ENCODE measurements at regions not wholly inside any gene's neighbourhood (a gene's known extent, or its start where the extent isn't known, plus 50 kb on each side); places are given as distances from the start of the nearest gene placed in this dataset.

DNA sequence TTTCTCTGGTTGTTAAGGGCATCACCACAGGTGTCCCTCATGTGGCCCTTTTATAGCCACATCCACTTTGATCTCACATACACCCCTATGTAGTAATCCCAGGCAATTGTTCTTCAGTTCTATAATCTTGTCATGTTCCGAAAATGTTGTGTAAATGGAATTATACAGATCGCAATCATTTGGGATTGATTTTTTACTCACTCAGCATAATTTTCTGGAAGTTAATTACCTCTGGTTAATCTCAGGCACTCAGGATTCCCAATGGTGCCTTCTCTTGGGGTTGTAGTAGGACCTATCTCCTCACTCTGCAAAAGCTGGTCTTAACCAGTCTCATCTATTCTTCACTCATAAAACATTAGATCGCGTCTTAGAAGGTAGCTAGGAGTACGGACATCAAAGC lies 1549.6 kb upstream of the DDX18 start:
- DNase-seq (ENCODE audit: low read depth, low spot score) (no peak), FAIRE-seq (no peak), ATAC-seq (no peak)
- Histone ChIP-seq H3K9ac (ENCODE audit: control insufficient read depth, insufficient read depth, low read length) (no peak overlapping the region), H3K36me3 (ENCODE audit: control insufficient read depth in 2 of 2, insufficient read depth in 2 of 2, low read length in 1 of 2) (no peaks in the 10 kb centered on the region), H3K4me2 (ENCODE audit: control insufficient read depth, insufficient read depth) (no peak overlapping the region), H2AFZ (ENCODE audit: control insufficient read depth, low read depth, low read length) (no peak overlapping the region), H4K20me1 (ENCODE audit: control insufficient read depth, insufficient read depth) (no peaks in the 10 kb centered on the region), H3K4me1 (ENCODE audit: control insufficient read depth, insufficient read depth, low read length) (no peaks in the 10 kb centered on the region), H3K4me3 (no peak overlapping the region), H3K27me3 (replicated peaks in 1 of 2; ENCODE audit: control insufficient read depth in 2 of 2, insufficient read depth in 2 of 2, low read length in 1 of 2) (no peaks in the 10 kb centered on the region), H3K27ac (ENCODE audit: control insufficient read depth, insufficient read depth) (no peak overlapping the region), H3K9me3 (replicated peaks; ENCODE audit: control insufficient read depth, insufficient read depth, low read length) (no peaks in the 10 kb centered on the region), H3K79me2 (ENCODE audit: control insufficient read depth, insufficient read depth, low read length) (no peaks in the 10 kb centered on the region)
- TF ChIP-seq FOXM1 (IDR thresholded peaks at IDR 0.05; ENCODE audit: low read depth, low read length) = no peak
- no peak for TF ChIP-seq SMC3 (IDR thresholded peaks at IDR 0.05; ENCODE audit: borderline replicate concordance, low read length)
- no peak for TF ChIP-seq POLR2AphosphoS2 (IDR thresholded peaks at IDR 0.05; ENCODE audit: low read depth, low read length)
- no peak for TF ChIP-seq MTA2 (IDR thresholded peaks at IDR 0.05; ENCODE audit: low read depth)
- ChIA-PET POLR2A (no interaction called here), CTCF (no interaction called here), SMC1A (ENCODE audit: uncharacterized antibody, unreplicated experiment) (no interaction called here), RAD21 (ENCODE audit: unreplicated experiment) (no interaction called here)
- in situ Hi-C loops (cut with MboI) (no loop called here), intact Hi-C loops (cut with micrococcal nuclease; ENCODE audit: unreplicated experiment) (no loop called here)
- BruUV-seq (replicated peaks) = no TSS peak
- 39% methylated on average over 5 of the region's 5 CpGs for WGBS (ENCODE audit: insufficient coverage, insufficient replicate concordance, low lambda C conversion rate, missing lambda C conversion rate)

DNA sequence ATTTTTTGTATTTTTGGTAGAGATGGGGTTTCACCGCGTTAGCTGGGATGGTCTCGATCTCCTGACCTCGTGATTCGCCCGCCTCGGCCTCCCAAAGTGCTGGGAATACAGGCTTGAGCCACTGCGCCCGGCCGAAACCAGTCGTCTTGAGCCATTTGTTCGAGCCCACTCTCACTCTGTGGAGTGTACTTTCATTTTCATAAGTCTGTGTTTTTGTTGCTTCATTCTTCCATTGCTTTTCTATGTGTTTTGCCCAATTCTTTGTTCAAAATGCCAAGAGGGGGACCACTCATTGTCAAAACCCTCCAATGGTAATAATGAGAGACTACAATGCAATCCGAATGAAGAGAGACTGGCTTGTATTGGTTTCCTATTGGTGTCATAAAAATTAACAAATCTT lies 1545.5 kb upstream of the DDX18 start:
- 26% methylated on average over 13 of the region's 13 CpGs for WGBS (ENCODE audit: insufficient coverage, insufficient replicate concordance, low lambda C conversion rate, missing lambda C conversion rate)
- H3K79me2 ChIP-seq (ENCODE audit: control insufficient read depth, insufficient read depth, low read length) = no peaks in the 10 kb centered on the region
- no peaks in the 10 kb centered on the region for H3K27me3 ChIP-seq (replicated peaks in 1 of 2; ENCODE audit: control insufficient read depth in 2 of 2, insufficient read depth in 2 of 2, low read length in 1 of 2)
- ChIA-PET CTCF (no interaction called here), SMC1A (ENCODE audit: uncharacterized antibody, unreplicated experiment) (no interaction called here), POLR2A (no interaction called here), RAD21 (ENCODE audit: unreplicated experiment) (no interaction called here)
- ATAC-seq = no peak
- no peak overlapping the region for H3K4me3 ChIP-seq
- no peak overlapping the region for H3K4me2 ChIP-seq (ENCODE audit: control insufficient read depth, insufficient read depth)
- no TSS peak for BruUV-seq (replicated peaks)
- FAIRE-seq = no peak
- H3K27ac ChIP-seq (ENCODE audit: control insufficient read depth, insufficient read depth) = no peak overlapping the region
- no peaks in the 10 kb centered on the region for H4K20me1 ChIP-seq (ENCODE audit: control insufficient read depth, insufficient read depth)
- intact Hi-C loops (cut with micrococcal nuclease; ENCODE audit: unreplicated experiment) = no loop called here
- no peak for DNase-seq (ENCODE audit: low read depth, low spot score)
- no peak overlapping the region for H2AFZ ChIP-seq (ENCODE audit: control insufficient read depth, low read depth, low read length)
- no peaks in the 10 kb centered on the region for H3K36me3 ChIP-seq (ENCODE audit: control insufficient read depth in 2 of 2, insufficient read depth in 2 of 2, low read length in 1 of 2)
- TF ChIP-seq STAT1 (conservative IDR thresholded peaks at IDR 0.05) = no peak
- TF ChIP-seq KLF5 (IDR thresholded peaks at IDR 0.05; ENCODE audit: partially characterized antibody) = no peak
- TF ChIP-seq, protein P1, sequence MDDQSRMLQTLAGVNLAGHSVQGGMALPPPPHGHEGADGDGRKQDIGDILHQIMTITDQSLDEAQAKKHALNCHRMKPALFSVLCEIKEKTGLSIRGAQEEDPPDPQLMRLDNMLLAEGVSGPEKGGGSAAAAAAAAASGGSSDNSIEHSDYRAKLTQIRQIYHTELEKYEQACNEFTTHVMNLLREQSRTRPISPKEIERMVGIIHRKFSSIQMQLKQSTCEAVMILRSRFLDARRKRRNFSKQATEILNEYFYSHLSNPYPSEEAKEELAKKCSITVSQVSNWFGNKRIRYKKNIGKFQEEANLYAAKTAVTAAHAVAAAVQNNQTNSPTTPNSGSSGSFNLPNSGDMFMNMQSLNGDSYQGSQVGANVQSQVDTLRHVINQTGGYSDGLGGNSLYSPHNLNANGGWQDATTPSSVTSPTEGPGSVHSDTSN (IDR thresholded peaks at IDR 0.05; ENCODE audit: insufficient replicate concordance, low read depth, low read length) = no peak
- TF ChIP-seq SREBF2 (IDR thresholded peaks at IDR 0.05; ENCODE audit: low read length) = no peak
- no peak for TF ChIP-seq SMAD5 (IDR thresholded peaks at IDR 0.05; ENCODE audit: low read depth)
- no peak for TF ChIP-seq RAD21 (IDR thresholded peaks at IDR 0.05; ENCODE audit: insufficient read depth, low read depth, low read length)
- no peak for TF ChIP-seq CBX5 (IDR thresholded peaks at IDR 0.05; ENCODE audit: low read depth)
- TF ChIP-seq NR2F1 (conservative IDR thresholded peaks at IDR 0.05) = no peak
- TF ChIP-seq SPI1 (IDR thresholded peaks at IDR 0.05; ENCODE audit: borderline replicate concordance, insufficient read depth, low read depth, low read length) = no peak
- no peak for TF ChIP-seq ATF7 (IDR thresholded peaks at IDR 0.05; ENCODE audit: low read depth)
- no peak for TF ChIP-seq MTA3 (IDR thresholded peaks at IDR 0.05; ENCODE audit: borderline replicate concordance, low read length)
- TF ChIP-seq, protein P2, sequence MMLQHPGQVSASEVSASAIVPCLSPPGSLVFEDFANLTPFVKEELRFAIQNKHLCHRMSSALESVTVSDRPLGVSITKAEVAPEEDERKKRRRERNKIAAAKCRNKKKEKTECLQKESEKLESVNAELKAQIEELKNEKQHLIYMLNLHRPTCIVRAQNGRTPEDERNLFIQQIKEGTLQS (IDR thresholded peaks at IDR 0.05; ENCODE audit: borderline replicate concordance, extremely low read depth, low read depth, low read length) = no peak
- in situ Hi-C loops (cut with MboI) = no loop called here
- no peaks in the 10 kb centered on the region for H3K9me3 ChIP-seq (replicated peaks; ENCODE audit: control insufficient read depth, insufficient read depth, low read length)
- no peaks in the 10 kb centered on the region for H3K4me1 ChIP-seq (ENCODE audit: control insufficient read depth, insufficient read depth, low read length)
- H3K9ac ChIP-seq (ENCODE audit: control insufficient read depth, insufficient read depth, low read length) = no peak overlapping the region

Measured in GM12878 (cell line).